HEK293 (cell line): ENCODE measurements at regions not wholly inside any gene's neighbourhood (a gene's known extent, or its start where the extent isn't known, plus 50 kb on each side); places are given as distances from the start of the nearest gene placed in this dataset.

ENCODE experiments used
- CTCF ChIA-PET: fragments of 350-600 bp; formaldehyde crosslinking; extraction: SDS; loops from one replicate; lab custom pipeline; 2021; ENCODE audit warnings: antibody characterized with exemption; lab: Yijun Ruan, JAX
- POLR2A ChIA-PET: fragments of 300-600 bp; formaldehyde crosslinking; extraction: SDS; loops from one replicate; lab custom pipeline; 2020; ENCODE audit warnings: antibody characterized with exemption, inconsistent platforms; lab: Yijun Ruan, JAX
- H3K27ac ChIP-seq: fragments of 200-500 bp; sonication (Bioruptor generic); 2 replicates; pipeline ENCODE4 v1.5.1; 2014; ENCODE audit warnings: low read depth, low read length, control low read depth, inconsistent platforms; ENCODE audit errors: extremely low read depth
- H3K36me3 ChIP-seq, 2 experiments: fragments of 200-500 bp in 1 of 2; sonication (Bioruptor generic) in 1 of 2; 1 replicate in 1 of 2; 2 replicates in 1 of 2; pipeline ENCODE4 v1.5.1; 2014 to 2017; ENCODE audit warnings: inconsistent platforms in 2 of 2, low read length in 2 of 2; ENCODE audit not compliant: control insufficient read depth in 2 of 2, insufficient read depth in 1 of 2
- H3K4me1 ChIP-seq: fragments of 200-500 bp; sonication (Bioruptor generic); 2 replicates; pipeline ENCODE4 v1.5.1; 2014; ENCODE audit warnings: mild to moderate bottlenecking, low read length, inconsistent platforms; ENCODE audit not compliant: control insufficient read depth, insufficient read depth
- H3K4me3 ChIP-seq: 2 replicates; pipeline ENCODE4 v1.5.1; 2011; ENCODE audit warnings: low read depth, mild to moderate bottlenecking, control low read depth, low read length, moderate library complexity
- H3K9me3 ChIP-seq: fragments of 200-500 bp; sonication (Bioruptor generic); 2 replicates; pipeline ENCODE4 v1.5.1; 2014; ENCODE audit warnings: low read depth, low read length, inconsistent platforms; ENCODE audit not compliant: control insufficient read depth, insufficient read depth
- GLI2 ChIP-seq: fragments of 450-650 bp; formaldehyde crosslinking; IDR thresholded peaks from 2 replicates; pipeline ENCODE4; 2017; ENCODE audit warnings: missing biosample characterization, missing genetic modification characterization, low read depth, borderline replicate concordance
- GLIS2 ChIP-seq: fragments of 450-650 bp; formaldehyde crosslinking; IDR thresholded peaks from 2 replicates; pipeline ENCODE4 v1.5.1; 2016; ENCODE audit warnings: missing biosample characterization, missing genetic modification characterization
- MZF1 ChIP-seq: fragments of 450-650 bp; formaldehyde crosslinking; IDR thresholded peaks from 2 replicates; pipeline ENCODE4 v1.5.1; 2017; ENCODE audit warnings: missing biosample characterization, missing genetic modification characterization, borderline replicate concordance
- SCRT2 ChIP-seq: fragments of 450-650 bp; formaldehyde crosslinking; IDR thresholded peaks from 2 replicates; pipeline ENCODE4 v1.5.1; 2016; ENCODE audit warnings: missing biosample characterization, missing genetic modification characterization
- YY1 ChIP-seq: fragments of 450-650 bp; formaldehyde crosslinking; IDR thresholded peaks from 2 replicates; pipeline ENCODE4 v1.5.1; 2018; ENCODE audit warnings: missing biosample characterization, missing genetic modification characterization
- ZFP3 ChIP-seq: fragments of 450-650 bp; formaldehyde crosslinking; IDR thresholded peaks from 2 replicates; pipeline ENCODE4 v1.5.1; 2016; ENCODE audit warnings: low read depth, missing biosample characterization, missing genetic modification characterization
- ZFP37 ChIP-seq: fragments of 450-650 bp; formaldehyde crosslinking; IDR thresholded peaks from 2 replicates; pipeline ENCODE4 v1.5.1; 2016; ENCODE audit warnings: missing biosample characterization, missing genetic modification characterization
- ZFP41 ChIP-seq: fragments of 450-650 bp; formaldehyde crosslinking; IDR thresholded peaks from 2 replicates; pipeline ENCODE4 v1.5.1; 2016; ENCODE audit warnings: missing biosample characterization, missing genetic modification characterization, borderline replicate concordance
- ZNF16 ChIP-seq: fragments of 450-650 bp; formaldehyde crosslinking; IDR thresholded peaks from 2 replicates; pipeline ENCODE4 v1.5.1; 2016; ENCODE audit warnings: low read depth, missing biosample characterization, missing genetic modification characterization
- ZNF175 ChIP-seq: fragments of 450-650 bp; formaldehyde crosslinking; IDR thresholded peaks from 2 replicates; pipeline ENCODE4 v1.5.1; 2016; ENCODE audit warnings: missing biosample characterization, missing genetic modification characterization
- ZNF23 ChIP-seq: fragments of 450-650 bp; formaldehyde crosslinking; IDR thresholded peaks from 2 replicates; pipeline ENCODE4 v1.5.1; 2016; ENCODE audit warnings: missing biosample characterization, missing genetic modification characterization, borderline replicate concordance
- ZNF239 ChIP-seq: fragments of 450-650 bp; formaldehyde crosslinking; IDR thresholded peaks from 2 replicates; pipeline ENCODE4 v1.5.1; 2016; ENCODE audit warnings: missing biosample characterization, missing genetic modification characterization
- ZNF341 ChIP-seq: fragments of 450-650 bp; formaldehyde crosslinking; IDR thresholded peaks from 2 replicates; pipeline ENCODE4; 2016; ENCODE audit warnings: low read depth, missing biosample characterization, missing genetic modification characterization
- ZNF404 ChIP-seq: fragments of 450-650 bp; formaldehyde crosslinking; IDR thresholded peaks from 2 replicates; pipeline ENCODE4 v1.5.1; 2017; ENCODE audit warnings: missing biosample characterization, missing genetic modification characterization
- ZNF555 ChIP-seq: fragments of 450-650 bp; formaldehyde crosslinking; conservative IDR thresholded peaks from 2 replicates; pipeline ENCODE4 v1.5.1; 2017; ENCODE audit warnings: missing biosample characterization, mild to moderate bottlenecking, missing genetic modification characterization, inconsistent platforms
- ZNF585B ChIP-seq: fragments of 450-650 bp; formaldehyde crosslinking; IDR thresholded peaks from 2 replicates; pipeline ENCODE4 v1.5.1; 2016; ENCODE audit warnings: missing biosample characterization, missing genetic modification characterization
- ZNF660 ChIP-seq: fragments of 450-650 bp; IDR thresholded peaks from 2 replicates; pipeline ENCODE4 v1.5.1; 2018; ENCODE audit warnings: missing biosample characterization, mild to moderate bottlenecking, missing genetic modification characterization
- TF ChIP-seq, protein P1 (sequence below): fragments of 450-650 bp; formaldehyde crosslinking; conservative IDR thresholded peaks from 2 replicates; pipeline ENCODE4 v1.5.1; 2016; ENCODE audit warnings: low read depth, missing biosample characterization, missing genetic modification characterization
- TF ChIP-seq, protein P2 (sequence below): fragments of 450-650 bp; formaldehyde crosslinking; IDR thresholded peaks from 2 replicates; pipeline ENCODE4 v1.5.1; 2016; ENCODE audit warnings: missing biosample characterization, missing genetic modification characterization
- TF ChIP-seq, protein P3 (sequence below): fragments of 450-650 bp; formaldehyde crosslinking; IDR thresholded peaks from 2 replicates; pipeline ENCODE4 v1.5.1; 2016; ENCODE audit warnings: missing biosample characterization, missing genetic modification characterization, low read depth
- TF ChIP-seq, protein P4 (sequence below): fragments of 450-650 bp; formaldehyde crosslinking; IDR thresholded peaks from 2 replicates; pipeline ENCODE4 v1.5.1; 2016; ENCODE audit warnings: missing biosample characterization, missing genetic modification characterization

DNA sequence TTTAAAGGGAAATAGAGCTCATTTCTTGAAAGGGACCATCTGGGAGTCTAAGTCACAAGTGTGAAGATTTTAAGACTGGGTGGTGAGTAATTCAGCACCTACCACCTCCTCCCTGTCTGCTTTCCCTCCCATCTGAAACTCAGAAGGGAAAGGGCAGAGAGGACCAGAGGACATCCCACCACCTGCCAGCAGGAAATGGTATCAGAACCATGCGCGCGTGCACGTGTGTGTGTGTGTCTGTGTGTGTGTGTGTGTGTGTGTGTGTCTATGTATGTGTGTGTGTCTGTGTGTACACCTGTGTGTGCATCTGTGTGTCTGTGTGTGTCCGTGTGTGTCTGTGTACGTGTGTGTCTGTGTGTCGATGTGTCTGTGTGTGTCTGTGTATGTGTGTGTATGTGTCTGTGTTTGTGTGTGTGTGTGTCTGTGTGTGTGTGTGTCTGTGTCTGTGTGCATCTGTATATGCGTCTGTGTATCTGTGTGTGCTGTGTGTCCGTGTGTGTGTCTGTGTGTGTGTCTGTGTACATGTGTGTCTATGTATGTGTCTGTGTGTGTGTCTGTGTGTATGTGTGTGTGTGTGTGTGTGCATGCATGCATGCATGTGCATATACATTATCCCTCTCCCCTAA is 76.8 kb downstream of the ZFP36L2 start (continued):
- TF ChIP-seq ZNF239 (tag by site-specific recombination) (0 out of 2 replicates have a peak, but pooled peaks have one; percentile 47), YY1 (no peak)

DNA sequence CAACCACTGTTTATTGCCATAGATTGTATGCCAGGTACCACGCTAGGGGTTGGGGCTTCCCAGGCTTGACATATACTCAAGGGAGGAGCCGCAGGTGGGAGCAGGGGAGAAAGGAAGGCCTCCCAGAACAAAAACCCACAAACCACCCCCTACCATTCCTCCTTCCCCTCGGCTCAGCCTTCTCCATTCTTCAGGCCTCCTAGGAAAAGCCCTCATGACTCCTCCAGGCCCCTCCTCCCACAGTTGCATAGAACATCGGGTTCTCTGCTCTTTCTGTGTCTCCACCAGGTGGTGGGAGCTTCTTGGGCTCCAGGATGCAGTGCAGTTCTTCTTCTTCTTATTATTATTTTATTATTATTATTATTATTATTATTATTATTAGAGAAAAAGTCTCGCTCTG is 80.3 kb downstream of the ZFP36L2 start:
- Histone ChIP-seq H3K4me3 (no peak overlapping the region), H3K36me3 (no peaks in the 10 kb centered on the region), H3K9me3 (no peaks in the 10 kb centered on the region), H3K4me1 (no peaks in the 10 kb centered on the region), H3K27ac (no peak overlapping the region)
- POLR2A ChIA-PET, result no interaction called here
- TF ChIP-seq MZF1 (tag by site-specific recombination) (no peak), SCRT2 (tag by site-specific recombination) (0 out of 2 replicates have a peak, but pooled peaks have one; percentile 24)
- CTCF ChIA-PET, result interaction anchor here (0.6 to 0.8 kb wide), 2 partner anchors 11 to 83 kb away, joined by 3 read pairs; no protein-coding TSS in a partner anchor

DNA sequence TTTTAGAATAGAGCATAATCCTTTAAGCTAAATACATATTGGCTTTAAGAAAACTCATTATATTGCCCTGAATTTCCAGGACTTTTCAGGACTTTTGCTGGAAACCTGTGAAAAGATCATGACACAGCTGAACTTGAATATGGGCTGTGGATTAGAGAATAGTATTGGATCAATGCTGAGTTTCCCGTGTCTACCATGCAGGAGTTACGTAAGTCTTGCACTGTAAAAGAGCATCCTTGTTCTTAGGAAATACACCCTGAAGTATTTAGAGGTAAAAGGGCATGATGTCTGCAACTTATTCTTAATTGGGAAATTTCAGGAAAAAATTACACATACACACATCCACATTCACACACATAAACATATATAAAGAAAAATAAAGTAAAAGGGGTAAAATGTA is 82.1 kb downstream of the ZFP36L2 start:
- TF ChIP-seq ZNF555 (no peak), ZNF23 (tag by site-specific recombination) (no peak), ZNF660 (tag by site-specific recombination) (no peak), ZFP41 (tag by site-specific recombination) (no peak), ZFP37 (tag by site-specific recombination) (no peak), ZNF341 (tag by site-specific recombination) (no peak), ZFP3 (tag by site-specific recombination) (no peak), ZNF16 (tag by site-specific recombination) (no peak), ZNF175 (no peak), GLIS2 (tag by site-specific recombination) (no peak), GLI2 (tag by site-specific recombination) (no peak), ZNF585B (tag by site-specific recombination) (no peak), ZNF404 (tag by site-specific recombination) (no peak)
- TF ChIP-seq, protein P1, sequence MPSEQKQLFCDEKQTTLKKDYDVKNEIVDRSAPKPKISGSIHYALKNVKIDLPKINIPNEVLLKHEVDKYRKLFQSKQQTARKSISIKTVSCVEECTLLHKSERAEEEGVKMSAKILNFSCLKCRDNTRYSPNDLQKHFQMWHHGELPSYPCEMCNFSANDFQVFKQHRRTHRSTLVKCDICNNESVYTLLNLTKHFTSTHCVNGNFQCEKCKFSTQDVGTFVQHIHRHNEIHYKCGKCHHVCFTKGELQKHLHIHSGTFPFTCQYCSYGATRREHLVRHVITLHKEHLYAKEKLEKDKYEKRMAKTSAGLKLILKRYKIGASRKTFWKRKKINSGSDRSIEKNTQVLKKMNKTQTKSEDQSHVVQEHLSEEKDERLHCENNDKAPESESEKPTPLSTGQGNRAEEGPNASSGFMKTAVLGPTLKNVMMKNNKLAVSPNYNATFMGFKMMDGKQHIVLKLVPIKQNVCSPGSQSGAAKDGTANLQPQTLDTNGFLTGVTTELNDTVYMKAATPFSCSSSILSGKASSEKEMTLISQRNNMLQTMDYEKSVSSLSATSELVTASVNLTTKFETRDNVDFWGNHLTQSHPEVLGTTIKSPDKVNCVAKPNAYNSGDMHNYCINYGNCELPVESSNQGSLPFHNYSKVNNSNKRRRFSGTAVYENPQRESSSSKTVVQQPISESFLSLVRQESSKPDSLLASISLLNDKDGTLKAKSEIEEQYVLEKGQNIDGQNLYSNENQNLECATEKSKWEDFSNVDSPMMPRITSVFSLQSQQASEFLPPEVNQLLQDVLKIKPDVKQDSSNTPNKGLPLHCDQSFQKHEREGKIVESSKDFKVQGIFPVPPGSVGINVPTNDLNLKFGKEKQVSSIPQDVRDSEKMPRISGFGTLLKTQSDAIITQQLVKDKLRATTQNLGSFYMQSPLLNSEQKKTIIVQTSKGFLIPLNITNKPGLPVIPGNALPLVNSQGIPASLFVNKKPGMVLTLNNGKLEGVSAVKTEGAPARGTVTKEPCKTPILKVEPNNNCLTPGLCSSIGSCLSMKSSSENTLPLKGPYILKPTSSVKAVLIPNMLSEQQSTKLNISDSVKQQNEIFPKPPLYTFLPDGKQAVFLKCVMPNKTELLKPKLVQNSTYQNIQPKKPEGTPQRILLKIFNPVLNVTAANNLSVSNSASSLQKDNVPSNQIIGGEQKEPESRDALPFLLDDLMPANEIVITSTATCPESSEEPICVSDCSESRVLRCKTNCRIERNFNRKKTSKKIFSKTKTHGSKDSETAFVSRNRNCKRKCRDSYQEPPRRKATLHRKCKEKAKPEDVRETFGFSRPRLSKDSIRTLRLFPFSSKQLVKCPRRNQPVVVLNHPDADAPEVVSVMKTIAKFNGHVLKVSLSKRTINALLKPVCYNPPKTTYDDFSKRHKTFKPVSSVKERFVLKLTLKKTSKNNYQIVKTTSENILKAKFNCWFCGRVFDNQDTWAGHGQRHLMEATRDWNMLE (tag by site-specific recombination), result no peak
- TF ChIP-seq, protein P2, sequence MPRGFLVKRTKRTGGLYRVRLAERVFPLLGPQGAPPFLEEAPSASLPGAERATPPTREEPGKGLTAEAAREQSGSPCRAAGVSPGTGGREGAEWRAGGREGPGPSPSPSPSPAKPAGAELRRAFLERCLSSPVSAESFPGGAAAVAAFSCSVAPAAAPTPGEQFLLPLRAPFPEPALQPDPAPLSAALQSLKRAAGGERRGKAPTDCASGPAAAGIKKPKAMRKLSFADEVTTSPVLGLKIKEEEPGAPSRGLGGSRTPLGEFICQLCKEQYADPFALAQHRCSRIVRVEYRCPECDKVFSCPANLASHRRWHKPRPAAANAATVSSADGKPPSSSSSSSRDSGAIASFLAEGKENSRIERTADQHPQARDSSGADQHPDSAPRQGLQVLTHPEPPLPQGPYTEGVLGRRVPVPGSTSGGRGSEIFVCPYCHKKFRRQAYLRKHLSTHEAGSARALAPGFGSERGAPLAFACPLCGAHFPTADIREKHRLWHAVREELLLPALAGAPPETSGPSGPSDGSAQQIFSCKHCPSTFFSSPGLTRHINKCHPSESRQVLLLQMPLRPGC (tag by site-specific recombination), result no peak
- TF ChIP-seq, protein P3, sequence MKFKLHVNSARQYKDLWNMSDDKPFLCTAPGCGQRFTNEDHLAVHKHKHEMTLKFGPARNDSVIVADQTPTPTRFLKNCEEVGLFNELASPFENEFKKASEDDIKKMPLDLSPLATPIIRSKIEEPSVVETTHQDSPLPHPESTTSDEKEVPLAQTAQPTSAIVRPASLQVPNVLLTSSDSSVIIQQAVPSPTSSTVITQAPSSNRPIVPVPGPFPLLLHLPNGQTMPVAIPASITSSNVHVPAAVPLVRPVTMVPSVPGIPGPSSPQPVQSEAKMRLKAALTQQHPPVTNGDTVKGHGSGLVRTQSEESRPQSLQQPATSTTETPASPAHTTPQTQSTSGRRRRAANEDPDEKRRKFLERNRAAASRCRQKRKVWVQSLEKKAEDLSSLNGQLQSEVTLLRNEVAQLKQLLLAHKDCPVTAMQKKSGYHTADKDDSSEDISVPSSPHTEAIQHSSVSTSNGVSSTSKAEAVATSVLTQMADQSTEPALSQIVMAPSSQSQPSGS (tag by site-specific recombination), result no peak
- TF ChIP-seq, protein P4, sequence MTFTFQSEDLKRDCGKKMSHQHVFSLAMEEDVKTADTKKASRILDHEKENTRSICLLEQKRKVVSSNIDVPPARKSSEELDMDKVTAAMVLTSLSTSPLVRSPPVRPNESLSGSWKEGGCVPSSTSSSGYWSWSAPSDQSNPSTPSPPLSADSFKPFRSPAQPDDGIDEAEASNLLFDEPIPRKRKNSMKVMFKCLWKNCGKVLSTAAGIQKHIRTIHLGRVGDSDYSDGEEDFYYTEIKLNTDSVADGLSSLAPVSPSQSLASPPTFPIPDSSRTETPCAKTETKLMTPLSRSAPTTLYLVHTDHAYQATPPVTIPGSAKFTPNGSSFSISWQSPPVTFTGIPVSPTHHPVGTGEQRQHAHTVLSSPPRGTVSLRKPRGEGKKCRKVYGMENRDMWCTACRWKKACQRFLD (tag by site-specific recombination), result no peak
- Histone ChIP-seq H3K36me3 (no peaks in the 10 kb centered on the region), H3K4me3 (no peak overlapping the region), H3K9me3 (no peaks in the 10 kb centered on the region), H3K4me1 (no peaks in the 10 kb centered on the region), H3K27ac (no peak overlapping the region)
- ChIA-PET POLR2A (no interaction called here), CTCF (interaction anchor here (0.6 kb wide), 1 partner anchor 169 kb away, joined by 5 read pairs; no protein-coding TSS in a partner anchor)
